ENCODE measurements at regions not wholly inside any gene's neighbourhood (a gene's known extent, or its start where the extent isn't known, plus 50 kb on each side); places are given as distances from the start of the nearest gene placed in this dataset.
A peak's percentile ranks its signal among the peaks of the same experiment; 100 is the strongest.

- DNase-seq (no peak), ATAC-seq (no peak)
- intact Hi-C loops (cut with micrococcal nuclease): no loop called here
Measured at GRCh38 chr6:15997586-15998388, 131.1 kb upstream of the MYLIP start.

DNA sequence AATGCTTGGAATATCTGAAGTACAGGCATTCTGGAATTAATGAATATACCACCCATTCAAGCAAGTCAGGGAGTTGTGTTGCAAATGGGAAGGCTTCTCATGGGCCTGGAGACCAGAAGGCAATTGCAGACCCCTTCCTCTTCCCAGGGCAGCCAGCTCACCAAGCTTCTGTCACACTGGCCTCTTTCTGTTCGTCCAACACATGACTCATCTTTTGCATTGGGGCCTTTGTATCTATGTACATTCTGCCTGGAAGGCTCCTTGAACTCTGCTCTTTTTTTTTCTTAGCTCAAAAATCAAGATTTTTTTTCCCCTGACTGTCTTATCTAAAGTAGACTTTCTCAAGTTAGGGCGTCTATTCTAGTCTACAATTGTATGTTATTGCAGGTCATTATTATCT lies 132.9 kb upstream of the MYLIP start:
- ATAC-seq (no peak), DNase-seq (no peak)
- intact Hi-C loops (cut with micrococcal nuclease): no loop called here

GRCh38 chr6:15995493-15995892 lies 133.4 kb upstream of the MYLIP start:
- DNase-seq: no peak
- intact Hi-C loops (cut with micrococcal nuclease): no loop called here
- ATAC-seq: no peak

GRCh38 chr6:15994814-15995459 lies 133.9 kb upstream of the MYLIP start:
- intact Hi-C loops (cut with micrococcal nuclease): no loop called here
- DNase-seq (no peak), ATAC-seq (no peak)

DNA sequence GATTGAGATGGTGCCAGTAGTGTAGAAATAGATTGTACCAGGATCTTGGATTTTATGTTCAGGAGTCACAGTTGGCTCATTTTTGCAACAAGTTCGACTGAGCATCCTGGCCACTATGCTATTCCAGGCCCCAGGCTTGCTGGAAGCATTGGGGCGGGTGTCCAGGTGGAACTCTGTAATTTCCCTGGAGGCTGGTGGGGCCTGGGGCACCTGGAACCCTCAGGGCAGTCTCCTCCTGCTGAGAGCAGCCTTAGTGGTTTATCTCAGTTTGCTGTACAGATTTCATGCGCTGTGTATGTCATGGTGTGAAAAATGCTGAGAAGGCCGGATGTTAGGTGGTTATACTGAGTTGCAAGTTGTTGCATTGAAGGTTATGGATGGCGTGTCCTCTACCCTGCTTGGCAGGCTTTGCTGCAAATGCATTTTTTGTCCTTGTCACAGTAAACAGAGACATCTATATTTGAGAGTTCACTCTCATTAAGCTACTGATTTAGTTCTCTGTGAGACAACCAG lies 135.1 kb upstream of the MYLIP start:
- no peak for ATAC-seq
- intact Hi-C loops (cut with micrococcal nuclease): no loop called here

DNA sequence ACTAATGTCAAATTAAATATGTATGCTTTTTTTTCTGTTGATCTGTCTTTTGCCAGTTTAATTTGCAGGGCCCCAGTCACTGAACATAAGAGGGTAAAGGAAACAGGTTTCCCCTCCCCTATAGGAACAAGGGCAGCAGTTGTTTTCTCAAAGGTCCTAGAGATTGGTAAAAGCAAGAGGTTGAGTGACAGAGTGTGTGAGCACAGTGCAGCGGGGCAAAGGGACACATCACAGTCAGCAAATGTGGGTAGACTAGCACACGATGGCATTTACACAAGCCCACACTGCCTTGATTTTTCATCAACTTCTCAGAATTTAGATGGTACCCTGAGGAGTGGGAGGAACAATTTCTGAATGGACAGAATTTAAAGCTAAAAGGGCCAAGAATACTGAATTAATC lies 138.7 kb upstream of the MYLIP start:
- DNase-seq (no peak), ATAC-seq (no peak)
- intact Hi-C loops (cut with micrococcal nuclease): no loop called here

More for the DNA sequence above, 135.1 kb upstream of the MYLIP start:
- DNase-seq: no peak

- ATAC-seq: no peak
- intact Hi-C loops (cut with micrococcal nuclease): no loop called here
Measured at GRCh38 chr6:15989397-15989796, 139.5 kb upstream of the MYLIP start.

DNA sequence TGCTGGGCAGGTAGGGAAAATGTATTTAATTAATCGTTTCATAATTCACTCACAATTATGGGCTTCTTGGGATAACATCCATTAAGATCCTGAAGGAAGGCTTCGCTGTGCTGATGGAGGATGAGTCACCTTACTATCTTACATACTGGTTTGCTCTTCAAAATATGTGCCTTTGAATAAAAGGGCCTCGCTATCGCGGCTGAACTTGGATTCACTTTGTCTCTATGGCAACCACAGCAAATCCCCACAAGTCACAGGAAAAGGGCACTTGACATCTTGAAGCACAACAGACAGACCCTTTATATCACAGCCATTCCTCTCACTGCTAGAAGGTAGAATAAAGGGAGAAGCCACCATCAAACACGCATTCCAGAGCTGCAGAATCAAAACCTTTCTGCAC lies 141.3 kb upstream of the MYLIP start:
- DNase-seq: no peak
- ATAC-seq: no peak
- intact Hi-C loops (cut with micrococcal nuclease): no loop called here

More at GRCh38 chr6:15989397-15989796, 139.5 kb upstream of the MYLIP start:
- DNase-seq: no peak

- DNase-seq: no peak
- ATAC-seq: no peak
- intact Hi-C loops (cut with micrococcal nuclease): no loop called here
Measured at GRCh38 chr6:15986027-15986629, 142.8 kb upstream of the MYLIP start.

GRCh38 chr6:15985379-15985959 lies 143.4 kb upstream of the MYLIP start:
- DNase-seq: no peak
- intact Hi-C loops (cut with micrococcal nuclease): no loop called here

DNA sequence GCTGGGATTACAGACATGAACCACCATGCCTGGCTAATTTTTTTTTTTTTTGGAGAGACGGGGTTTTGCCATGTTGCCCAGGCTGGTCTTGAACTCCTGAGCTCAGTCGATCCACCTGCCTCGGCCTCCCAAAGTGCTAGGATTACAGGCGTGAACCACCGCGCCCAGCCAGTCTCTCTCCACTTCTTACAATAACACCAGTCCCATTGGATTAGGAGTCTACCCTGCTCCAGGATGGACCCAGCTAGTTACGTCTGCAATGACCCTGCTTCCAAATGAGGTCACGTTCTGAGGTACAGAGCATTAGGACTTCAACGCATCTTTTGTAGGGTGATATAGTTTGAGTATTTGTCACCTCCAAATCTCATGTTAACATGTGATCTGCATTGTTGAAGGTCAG lies 146.9 kb upstream of the MYLIP start:
- no peak for ATAC-seq
- no peak for DNase-seq
- intact Hi-C loops (cut with micrococcal nuclease): no loop called here

More at GRCh38 chr6:15985379-15985959, 143.4 kb upstream of the MYLIP start:
- ATAC-seq: no peak

DNA sequence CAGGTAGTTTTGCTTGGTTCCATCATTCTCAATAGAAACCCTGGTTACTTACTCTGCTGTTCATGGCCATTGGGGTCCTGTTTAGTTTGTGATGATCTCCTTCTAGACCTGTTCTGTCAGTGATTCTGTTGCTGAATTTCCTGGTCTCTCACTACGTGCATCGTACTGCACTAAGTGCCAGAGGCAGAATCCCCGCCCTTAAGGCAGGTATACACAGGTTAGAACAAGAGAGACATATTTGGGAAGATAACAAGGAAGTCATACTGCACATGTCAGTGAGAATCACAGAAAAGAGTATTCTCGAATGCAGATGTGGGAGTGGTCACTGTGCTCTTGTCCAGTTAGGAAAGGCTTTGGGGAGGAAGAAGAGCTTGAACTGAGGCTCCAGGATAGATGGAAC lies 148.1 kb upstream of the MYLIP start:
- no peak for ATAC-seq
- intact Hi-C loops (cut with micrococcal nuclease): no loop called here

GRCh38 chr6:15978426-15978825 lies 150.5 kb upstream of the MYLIP start:
- intact Hi-C loops (cut with micrococcal nuclease): no loop called here
- no peak for ATAC-seq
- DNase-seq: no peak

More for the DNA sequence above, 148.1 kb upstream of the MYLIP start:
- DNase-seq: no peak

- intact Hi-C loops (cut with micrococcal nuclease): no loop called here
- no peak for DNase-seq
- ATAC-seq: no peak
Measured at GRCh38 chr6:15977050-15977449, 151.8 kb upstream of the MYLIP start.

DNA sequence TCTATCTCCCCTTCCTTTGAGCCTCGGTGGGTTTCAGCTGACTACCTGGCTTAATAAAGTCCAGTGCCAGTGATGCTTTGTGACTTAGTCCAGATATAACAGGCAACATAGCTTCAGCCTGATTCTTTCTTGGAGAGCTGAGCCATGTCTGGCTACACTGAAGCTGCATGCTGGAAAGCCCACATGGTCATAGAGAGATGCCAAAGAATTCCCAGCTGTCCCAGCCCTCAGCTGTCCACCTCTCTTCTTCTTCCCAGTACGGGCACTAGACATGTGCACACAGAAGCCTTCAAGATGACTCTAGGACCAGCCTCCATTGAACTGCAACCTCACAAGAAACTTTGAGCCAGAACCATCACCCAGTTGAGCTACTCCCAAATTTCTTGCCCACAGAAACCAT lies 154.1 kb upstream of the MYLIP start:
- intact Hi-C loops (cut with micrococcal nuclease): no loop called here
- no peak for ATAC-seq
- DNase-seq: no peak

DNA sequence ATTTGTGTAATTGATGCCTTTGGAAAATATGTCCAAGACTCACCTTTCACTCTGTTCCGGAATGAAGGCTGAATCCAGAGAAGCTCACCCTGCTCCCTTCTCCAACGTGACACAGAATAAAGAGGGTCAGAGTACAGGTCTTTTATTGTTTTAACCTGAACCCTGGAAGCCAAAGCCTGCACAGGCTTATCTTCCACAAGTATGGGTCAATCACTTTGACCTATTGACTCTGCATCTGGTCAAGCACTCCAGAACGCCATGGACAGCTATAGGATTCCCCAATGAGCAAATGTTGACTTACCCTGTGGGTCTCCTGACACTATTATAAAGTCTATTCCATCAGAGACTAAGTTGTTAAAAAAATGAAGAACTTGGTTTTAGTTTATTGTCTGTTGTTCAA lies 158.4 kb upstream of the MYLIP start:
- ATAC-seq (no peak), DNase-seq (no peak)
- intact Hi-C loops (cut with micrococcal nuclease): no loop called here

GRCh38 chr6:15969236-15969778 lies 159.6 kb upstream of the MYLIP start:
- ATAC-seq: no peak
- DNase-seq: no peak
- intact Hi-C loops (cut with micrococcal nuclease): no loop called here

DNA sequence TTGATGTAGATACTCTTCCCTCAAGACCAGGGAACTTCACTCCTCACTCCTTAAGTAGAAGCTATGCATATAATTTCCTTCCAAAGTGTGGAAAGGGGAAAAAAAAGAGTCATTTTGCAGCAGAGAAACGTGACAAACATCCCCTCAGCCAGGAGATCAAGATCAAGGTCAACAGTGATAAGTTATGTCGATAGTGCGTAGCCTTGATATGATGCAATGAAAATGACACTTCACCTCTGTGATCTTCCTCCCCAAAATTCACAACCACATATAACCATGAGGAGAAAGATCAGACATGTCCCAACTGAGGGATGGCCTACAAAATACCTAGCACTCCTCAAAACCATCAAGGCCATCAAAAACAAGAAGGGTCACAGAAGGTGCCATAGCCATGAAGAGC lies 160.4 kb upstream of the MYLIP start:
- intact Hi-C loops (cut with micrococcal nuclease): no loop called here
- DNase-seq (no peak), ATAC-seq (no peak)

DNA sequence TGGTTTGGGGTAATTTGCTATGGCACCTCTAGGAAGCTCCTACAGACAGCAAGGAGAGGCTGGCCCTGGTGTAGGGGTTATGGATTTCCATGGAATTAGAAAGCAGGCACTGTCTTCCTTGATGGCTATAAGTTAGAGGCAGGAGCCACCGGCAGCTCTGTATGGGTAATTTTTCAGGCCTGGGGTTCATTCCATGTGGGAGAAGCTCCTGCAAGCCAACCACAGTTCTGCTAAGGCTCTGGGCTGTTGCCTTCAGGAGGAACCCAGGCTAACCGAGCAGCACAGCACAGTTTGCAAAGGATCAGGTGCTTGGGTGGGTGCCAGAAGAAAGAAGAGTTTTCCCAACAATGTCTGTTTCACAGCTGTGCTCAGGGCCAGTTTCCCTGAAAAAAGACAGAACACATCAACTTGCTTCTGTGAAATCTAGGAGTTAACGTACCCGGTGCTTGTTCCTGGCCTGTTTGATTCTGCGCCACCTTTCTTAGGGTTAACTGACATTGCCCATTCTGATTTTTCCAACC lies 162.8 kb upstream of the MYLIP start:
- ATAC-seq (peak; percentile 24), DNase-seq (no peak)
- intact Hi-C loops (cut with micrococcal nuclease): no loop called here

- intact Hi-C loops (cut with micrococcal nuclease): no loop called here
- DNase-seq: no peak
- ATAC-seq: peak; percentile 27
Measured at GRCh38 chr6:15962449-15962764, 166.5 kb upstream of the MYLIP start.

Measured in left ventricle myocardium superior (tissue), 1 donor.